ENCODE measurements at regions not wholly inside any gene's neighbourhood (a gene's known extent, or its start where the extent isn't known, plus 50 kb on each side); places are given as distances from the start of the nearest gene placed in this dataset.

DNA sequence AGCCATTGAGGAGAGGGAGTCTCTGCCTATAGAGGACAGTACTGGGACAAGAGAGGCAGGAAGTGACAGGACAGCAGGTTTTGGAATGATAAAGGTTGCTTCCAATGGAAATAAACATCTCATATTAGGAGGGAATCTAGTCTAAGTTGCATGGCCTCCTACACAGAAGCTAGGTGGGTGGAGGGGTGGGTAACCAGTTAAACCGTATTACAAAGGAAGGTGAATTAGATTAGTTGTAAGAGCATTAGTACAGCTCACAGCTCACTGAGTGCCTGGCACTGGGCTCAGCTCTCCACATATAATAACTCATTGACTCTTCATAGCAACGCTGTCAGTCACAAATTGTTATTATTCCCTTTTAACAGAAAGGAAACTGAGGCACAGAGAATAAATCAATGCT, 468.1 kb downstream of the PTPRU start:
- DNase-seq: no peak

DNA sequence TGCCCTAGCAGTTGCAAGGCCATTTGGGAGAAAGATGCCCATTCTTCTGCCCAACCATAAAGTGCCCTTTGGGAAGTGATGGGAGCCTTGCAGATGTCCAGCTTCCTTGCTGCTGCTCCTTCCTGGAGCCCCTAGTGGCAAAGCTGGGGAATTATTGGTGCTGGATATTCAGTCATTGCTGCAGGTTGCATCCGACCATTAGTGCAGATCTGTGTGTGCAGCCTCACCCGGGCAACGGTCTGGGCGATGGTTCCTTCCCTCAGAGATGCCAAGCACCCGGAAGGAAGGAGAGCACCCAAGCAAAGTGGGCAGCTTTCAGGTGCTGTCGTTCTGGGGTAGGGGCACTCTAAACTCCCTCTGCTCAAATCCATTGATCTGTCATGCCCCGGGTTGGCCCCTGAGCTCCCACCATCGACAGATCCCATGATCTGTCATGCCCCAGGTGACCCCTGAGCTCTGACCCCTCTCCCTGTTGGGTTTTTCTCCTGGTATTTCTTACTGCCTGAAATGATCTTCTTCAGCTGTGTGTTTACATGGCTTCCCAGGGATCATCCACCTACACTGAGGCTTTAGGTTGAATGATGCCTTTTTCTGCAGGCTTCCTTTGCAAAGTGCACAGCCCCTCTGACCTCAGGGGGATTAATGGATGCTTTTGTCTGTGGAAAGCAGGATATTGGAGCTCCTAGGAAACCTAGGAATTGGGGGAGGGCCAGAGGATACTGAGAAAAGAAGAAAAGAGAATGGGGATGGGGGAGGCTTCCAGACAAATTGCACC, 467.5 kb downstream of the PTPRU start:
- peak; percentile 38 for DNase-seq

DNA sequence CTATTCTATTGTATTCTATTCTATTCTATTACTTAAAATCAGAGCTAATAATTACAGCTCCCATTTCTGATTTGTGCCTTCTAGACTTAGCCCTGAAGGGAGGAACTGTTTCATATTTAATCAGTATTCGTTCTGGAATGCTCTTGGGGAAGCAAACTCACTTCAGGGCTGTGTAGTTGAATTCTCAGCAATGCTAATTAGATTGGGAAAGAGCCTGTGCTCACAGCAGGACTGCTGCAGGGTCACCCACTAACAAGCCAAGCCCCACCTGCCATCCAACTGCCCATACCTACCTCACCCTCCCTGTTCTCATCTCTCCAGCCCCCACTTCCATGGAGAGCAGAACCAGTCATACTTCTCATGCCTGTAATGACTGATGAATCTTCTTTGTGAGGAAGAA, 464.2 kb downstream of the PTPRU start:
- DNase-seq: no peak

DNA sequence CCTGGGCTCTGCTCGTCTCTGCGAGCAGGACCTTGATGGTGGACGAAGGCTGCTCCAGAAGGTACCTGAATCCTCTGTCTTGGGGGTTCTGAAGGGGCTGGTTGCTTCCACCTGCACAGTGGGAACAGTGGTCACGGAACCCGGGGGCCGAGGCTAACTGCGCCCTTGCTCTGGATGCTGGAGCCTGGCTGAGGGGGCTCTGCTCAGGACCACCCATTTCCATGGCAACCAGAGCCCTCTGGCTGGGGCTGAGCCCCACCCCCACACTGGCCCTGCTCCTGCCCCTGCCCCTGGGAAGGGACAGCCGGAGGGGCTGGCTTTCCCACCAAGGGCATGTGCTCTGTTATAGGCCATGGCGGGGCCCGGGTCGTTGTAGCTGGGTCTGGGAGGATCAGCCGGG, 462.3 kb downstream of the PTPRU start:
- no peak for DNase-seq

DNA sequence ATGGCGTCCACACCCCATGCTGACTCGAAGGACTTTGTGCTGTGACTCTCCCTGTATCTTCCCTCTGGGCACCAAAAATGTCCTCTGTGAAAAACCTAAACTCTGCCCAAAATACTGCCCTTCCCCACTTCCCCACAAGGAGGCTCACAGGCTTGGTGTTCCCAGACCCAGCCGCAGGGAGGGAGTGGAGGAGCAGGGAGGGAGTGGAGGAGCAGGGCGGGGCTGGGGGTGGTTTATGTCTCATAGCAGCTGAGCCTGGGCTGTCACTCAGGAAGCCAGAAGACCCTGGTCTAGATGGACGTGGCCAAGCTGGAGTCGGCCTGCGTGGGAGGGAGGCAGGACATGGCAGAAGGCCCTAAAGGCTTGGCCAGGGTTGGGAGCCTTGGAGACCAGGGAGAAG, 461.7 kb downstream of the PTPRU start:
- peak; percentile 67 for DNase-seq

DNA sequence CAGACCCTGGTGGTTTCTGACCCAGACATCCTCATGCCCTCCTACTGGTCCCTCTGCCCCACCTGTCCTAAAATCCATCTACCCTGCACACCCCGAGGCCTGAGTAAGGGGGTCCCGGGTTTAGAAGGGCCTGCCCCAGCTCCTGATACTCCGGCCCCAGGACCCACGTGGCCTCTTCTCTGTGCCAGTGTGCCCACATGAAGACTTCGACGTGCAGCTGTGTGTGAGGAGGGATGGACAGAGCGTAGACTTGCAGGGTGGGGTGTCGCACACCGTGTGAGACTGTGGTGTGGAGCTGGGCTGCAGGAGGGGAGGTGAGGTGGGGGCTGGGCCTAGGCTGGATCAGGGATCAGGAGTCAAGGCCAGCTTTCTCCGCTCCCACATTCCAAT, 461.1 kb downstream of the PTPRU start:
- no peak for DNase-seq

DNA sequence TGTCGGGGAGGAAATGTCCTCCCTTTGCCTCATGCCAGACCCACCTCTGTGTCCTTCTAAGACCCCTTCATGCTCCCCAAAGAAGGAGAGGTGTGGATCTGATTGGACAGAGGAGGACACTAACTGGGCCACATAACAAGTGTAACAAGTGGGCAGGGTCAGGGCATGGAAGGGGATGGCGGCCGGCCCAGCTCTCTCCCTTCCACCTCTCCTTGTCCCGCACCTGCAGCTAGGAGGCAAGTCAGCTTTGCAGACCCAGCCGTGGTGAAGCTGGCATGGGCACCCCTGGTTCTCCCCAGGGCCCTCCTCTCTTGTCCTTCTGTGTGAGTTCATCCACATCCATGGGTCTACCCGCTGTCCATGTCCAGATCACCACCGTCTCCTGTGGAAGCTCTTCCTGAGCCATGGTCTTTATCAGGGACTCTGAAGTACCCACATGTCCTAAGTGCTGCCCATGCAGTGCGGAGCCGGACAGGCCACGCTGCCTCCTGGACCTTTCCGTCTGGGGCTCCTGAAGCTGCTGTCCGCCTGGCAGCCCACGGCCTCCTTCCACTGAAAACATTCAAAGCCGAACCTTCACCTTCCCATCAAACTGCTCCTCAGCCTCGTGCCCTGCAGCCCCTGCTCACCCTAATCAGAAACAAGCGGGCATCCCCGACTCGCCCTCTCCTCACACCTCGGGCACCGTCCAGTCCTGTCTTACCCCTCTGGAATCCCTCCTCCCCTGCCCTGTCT, 460.5 kb downstream of the PTPRU start:
- DNase-seq: no peak

DNA sequence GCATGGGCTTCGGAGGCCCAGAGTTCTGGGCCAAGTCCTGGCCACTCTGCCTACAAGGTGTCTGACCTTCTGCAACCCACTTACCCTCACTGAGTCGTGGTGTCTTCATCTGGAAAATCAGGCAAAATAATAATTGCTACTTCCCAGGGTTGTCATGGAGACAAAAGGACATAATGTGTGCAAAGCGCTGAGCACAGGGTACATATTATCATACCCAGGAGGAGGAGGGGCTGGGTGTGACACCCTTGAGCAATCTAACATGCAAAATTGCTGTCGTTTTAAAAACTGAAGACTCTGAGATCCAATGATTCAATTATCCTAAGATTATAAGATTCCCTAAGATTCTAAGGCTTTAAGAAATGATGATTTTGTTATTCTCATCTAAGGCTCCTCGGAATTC, 459.5 kb downstream of the PTPRU start:
- no peak for DNase-seq

DNA sequence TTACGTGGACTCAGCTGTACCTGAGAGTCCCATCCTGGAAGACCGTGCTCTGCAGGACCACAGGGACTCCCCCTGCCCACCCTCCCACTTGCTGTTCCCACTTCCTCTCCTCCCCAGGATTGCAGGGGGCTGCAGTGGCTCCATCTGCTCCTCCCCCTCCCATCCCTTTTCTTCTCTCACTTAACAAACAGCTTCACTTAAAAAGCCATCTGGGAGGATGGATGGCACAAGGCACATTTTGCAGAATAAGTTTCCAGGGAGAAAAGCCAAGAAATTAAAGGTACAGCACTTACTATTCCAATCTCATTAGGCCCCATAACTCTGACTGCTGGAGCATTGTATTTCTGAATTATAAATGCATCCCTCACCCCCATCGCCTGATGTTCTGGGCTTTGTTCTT, 458.7 kb downstream of the PTPRU start:
- no peak for DNase-seq

DNA sequence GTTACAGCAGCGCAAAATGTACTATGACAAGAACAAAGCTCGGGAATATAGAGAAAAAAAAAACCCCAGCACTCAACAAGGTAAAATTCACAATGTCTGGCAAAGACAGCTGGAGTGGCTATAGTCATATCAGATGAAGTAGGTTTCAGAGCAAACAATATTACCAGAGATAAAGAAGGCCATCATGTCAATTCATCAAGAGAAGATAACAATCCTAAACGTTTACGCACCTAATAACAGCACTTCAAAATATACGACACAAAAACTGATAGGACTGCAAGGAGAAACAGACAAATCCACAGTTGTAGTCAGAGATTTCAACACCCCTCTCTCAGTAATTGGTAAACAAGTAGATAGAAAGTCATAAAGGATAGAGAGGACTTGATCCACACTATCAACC, 455.2 kb downstream of the PTPRU start:
- no peak for DNase-seq

DNA sequence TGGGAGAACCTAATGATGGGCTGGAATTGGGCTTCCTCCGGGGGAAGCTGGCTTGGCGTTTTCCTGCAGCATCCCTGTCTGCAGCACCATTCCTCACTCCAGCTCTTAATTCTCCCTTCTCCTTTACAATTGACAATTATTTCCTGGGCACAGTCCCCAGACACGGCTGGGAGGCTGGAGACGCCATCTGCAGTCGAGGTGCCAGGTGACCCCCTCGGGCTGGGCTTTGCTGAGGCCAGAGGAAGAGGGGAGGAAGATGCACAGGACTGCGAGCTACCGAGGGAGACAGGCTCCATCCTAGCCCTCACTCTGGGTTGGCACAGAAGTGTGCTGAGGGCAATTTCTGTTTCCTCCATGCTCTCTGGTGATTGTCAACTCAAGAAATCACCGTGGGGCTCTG, 453.8 kb downstream of the PTPRU start:
- no peak for DNase-seq

DNA sequence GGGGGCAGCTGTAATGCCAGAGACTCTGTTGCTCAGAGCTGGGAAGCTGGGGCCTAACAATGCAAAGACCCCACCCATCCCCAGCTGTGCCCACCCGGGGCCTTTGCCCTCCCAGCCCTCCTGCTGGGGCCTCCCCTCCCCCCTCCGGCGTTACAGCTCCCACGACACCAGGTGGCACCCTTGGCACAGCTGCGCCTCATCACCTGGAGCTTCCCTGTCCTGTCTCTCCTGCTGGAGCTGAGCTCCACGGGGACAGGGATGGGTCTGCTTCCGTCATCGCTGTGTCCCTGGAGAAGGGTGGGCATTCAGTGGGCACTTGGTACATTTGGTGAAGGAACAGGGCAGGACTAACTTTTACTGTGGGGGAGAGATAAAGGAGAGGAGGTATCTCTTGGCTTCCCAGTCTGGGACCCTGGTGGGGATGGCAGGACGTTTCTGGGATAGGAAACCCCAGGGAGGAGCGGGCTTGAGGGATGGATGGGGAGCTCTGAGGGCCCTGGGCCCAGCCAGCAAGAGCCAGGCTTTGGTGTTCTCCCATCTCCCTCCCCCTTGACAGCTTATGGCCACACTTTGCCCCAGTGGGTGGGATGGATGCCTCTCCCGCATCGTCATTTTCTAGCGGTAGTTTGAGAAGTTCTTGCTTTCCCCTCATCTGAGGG, 453.2 kb downstream of the PTPRU start:
- DNase-seq: no peak

DNA sequence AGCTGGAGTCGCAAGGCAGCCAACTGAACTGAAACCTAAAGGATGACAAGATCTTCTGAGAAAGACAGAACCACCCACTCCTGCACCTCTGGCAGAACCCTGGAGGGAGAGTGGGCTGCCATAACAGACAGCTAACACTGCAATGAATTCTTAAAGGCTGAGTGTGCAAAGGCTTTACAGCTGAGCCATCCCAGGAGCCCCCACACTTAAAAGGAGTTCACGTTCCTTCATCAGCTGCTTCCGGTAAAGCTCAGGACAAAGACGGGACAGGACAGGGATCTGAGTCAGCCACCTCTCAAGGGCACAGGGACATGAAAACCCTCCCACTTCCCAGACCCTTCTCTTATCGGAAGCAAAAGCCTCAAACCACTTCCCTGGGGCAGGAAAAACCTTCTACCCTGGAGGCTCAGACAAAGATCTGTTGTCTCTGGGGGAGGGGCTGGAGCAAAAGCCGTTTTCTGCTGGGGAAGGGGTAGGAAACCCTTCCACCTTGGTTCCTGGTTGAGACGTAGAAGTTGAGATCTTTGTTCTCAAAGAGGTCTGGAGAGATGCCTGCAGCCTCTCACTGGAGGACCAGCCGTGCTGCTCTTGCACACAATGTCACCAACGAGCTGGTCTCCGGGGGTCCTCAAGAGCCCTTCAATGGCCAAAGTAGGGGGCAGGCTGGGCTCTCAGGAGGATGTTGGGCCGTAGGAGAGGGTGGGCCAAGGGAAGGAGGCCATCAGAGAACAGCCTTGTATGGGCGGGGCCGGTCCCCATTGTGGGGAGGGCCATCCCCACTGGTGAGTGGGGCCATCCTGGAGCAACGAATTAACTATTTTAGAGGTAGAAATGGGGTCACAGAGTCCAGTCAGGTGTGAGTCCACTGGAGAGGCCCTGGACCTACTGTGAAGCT, 452.4 kb downstream of the PTPRU start:
- DNase-seq: peak; percentile 88

DNA sequence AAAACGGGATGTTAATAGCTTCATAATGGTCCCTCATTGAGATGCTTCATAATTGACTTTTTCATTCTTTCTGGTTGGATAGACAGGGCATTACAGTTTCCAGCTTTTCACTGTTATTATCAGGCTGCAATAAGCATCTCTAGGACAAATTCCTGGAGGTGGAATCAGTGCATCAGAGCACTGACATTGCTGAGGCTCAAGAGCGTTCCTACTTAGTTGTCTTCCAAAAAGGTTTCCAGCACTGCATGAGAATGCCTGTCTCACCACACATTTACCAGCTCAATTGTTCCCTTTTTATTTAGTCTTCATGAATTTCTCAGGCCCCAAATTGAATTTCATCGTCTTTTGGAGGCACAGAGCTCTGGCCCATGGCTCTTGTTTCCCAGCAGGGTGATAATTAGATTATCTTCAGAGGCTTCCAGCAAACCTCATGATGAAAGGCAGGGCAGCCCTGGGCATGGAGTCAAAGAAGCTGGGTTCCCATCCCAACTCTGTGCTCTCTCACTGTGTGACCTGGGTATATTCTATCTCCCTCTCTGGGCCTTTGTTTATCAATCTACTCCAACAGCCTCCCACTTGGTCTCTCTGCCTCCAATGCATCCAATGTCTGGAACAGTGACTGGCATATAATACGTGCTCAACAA, 451.4 kb downstream of the PTPRU start:
- DNase-seq: no peak

DNA sequence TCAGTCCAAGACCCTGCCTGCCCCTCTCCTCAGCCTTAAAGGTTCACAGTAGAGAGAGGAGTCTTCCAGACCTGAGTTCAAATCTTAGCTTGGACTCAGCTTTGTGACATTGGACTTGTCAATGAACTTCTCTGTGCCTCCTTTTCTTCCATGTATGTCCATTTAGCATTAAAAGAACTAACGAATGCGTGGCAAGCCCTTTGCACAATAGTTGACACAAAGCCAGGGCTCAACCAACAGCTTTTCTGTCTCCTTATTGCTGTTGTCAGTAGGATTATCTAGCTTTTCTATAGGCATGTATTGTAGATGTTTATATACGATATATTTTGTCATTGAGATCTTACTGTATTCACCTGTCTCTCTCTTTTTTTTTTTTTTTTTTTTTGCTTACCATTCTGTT, 450.8 kb downstream of the PTPRU start:
- no peak for DNase-seq

DNA sequence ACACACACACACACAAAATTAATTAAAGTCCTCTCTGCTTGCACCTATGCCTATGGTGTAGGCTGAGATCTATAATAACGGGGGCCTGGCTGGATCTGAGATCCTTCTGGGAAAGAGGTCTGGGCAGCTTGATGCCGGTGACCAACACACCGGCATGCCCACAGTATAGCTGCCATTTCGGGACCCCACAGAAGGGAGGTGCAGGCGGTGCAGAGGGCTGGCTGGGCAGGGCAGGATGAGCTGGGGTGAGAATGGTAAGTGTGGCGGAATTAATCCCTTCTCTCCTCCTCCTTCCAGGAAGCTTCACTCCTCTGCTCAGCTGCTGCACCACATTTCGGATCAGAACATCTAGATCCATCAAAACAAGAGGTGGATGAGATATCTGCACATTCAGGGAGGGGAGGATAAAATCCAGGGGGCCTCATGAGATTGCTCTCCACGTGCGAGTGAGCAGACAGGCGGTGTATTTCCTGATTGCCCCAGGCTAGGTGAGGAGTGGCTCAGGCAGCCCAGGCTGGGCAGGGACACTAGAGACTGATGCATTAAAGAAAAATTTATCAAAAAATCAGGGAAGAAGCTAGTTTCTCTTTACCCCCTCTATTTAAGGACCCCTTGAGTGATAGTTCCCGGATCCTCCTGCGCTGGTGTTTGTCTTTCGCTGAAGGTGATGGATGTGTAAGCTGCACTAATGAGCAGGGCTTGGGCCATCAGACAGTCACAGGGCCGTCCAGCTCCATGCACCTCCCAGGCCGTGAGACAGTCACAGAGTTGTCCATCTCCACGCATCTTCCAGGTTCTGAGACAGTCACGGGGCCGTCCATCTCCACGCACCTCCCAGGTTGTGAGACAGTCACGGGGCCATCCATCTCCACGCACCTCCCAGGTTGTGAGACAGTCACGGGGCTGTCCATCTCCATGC, 449.9 kb downstream of the PTPRU start:
- no peak for DNase-seq

DNA sequence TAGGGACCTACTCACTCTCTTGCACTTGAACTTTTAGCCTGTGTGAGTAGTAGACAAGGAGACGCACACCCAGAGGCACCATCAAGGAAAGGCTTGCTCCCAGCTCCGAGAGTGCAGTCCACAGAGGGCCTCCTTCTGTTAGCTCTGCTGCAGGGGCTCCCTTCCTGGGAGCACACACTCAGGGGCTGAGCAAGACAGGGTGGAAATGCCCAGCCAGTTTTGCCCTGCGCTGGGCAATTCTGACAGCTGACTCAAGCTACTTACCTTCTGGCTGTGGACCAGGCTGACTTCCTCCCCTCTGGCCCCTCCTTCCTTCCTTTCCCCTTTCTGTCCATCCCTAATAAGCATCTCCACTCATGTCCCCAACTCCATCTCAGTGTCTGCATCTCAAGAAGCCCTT, 449.1 kb downstream of the PTPRU start:
- no peak for DNase-seq

DNA sequence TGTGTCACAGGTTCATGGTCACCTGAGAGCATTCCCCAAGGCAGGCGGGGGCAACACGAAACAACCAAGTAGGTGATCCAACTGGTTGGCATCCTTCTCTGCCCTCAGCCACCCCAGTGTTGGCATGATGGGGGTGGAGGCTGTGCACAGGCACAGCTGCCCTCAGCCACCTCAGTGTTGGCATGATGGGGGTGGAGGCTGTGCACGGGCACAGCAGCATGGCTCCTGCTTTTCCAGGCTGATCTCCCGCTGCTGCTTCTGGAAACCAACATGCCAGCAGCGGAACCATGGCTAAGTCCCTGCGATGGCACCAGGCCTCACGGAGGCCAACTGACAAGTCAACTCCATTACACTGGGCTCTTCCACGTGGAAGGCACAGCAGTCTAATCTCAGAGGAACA, 447.8 kb downstream of the PTPRU start:
- DNase-seq: no peak

DNA sequence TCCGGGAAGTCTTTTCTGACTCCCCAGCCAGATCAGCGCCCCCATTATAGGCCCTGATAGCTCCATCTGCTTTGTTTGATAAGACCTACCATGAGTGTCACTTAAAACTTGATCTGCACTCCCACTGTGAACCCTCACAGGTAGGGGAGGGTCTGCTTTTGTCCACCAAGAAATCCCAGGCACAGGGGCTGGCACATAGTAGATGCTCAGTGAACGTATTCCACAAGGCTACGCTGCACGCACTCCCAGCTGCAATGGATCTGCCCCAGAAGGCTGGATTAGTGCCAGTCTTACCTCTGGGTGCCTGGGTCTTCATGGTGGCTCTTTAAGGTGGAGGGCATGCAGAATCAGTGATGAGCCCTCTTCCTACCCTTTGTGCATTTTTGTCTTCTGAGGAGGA, 447.1 kb downstream of the PTPRU start:
- no peak for DNase-seq

DNA sequence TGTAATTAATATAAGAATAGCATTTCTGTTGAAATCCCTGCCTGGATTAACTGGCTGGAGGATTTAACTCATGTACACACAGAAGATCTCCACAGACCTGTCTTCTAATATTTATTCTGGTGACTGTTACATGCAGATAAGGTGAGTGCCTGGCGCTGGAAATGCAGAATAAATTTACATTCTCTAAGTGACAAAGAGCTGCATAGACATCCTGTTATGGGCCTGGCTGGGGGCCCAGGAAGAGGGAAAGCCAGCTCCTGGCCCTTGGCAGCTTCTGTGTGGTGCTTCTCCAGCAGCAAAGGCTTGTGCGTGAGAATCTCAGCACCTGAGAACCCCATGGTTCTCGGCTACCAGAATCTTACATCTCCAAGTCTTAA, 446.6 kb downstream of the PTPRU start:
- no peak for DNase-seq

DNA sequence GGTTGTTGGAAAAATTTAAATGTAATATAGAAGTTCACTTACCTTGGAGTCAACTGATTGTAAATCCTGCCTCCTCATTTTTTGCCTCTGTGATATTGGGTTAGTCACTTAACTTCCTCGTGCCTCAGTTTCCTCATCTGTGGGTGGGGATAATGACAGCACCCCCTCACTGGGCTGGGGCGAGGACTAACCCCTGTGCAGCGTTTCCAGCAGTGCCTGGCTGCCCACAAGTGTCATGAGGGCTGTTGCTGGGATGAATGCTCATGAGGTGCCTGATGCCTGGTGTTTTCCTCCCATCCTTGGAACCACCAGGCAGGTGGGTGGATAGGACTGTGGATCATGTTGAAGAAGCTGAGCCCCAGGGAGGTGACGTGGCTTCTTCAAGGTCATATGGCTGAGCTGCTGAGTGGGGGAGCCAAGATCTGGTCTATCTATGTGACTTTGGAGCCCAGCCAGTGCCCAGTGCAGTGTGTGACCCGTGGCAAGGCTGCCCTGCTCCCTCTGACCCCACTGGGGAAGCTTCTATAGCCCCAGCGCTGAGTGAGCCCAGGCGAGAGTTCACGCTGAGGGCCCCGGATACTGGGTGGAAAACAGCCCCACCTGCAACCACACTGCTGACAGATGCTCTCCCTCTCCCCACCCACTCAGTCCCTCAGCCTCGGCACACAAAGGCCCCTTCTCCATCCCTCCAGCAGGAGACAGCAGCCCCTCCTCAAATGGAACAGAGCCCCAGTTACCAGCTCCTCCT, 446.0 kb downstream of the PTPRU start:
- DNase-seq: no peak

Measured in fibroblast of skin of right quadriceps (primary cell).